GM12892 (cell line): ENCODE measurements at regions not wholly inside any gene's neighbourhood (a gene's known extent, or its start where the extent isn't known, plus 50 kb on each side); places are given as distances from the start of the nearest gene placed in this dataset.

Experiments
- POLR2A ChIP-seq: IDR thresholded peaks from 2 replicates; pipeline ENCODE4 v1.6.1; 2011; ENCODE audit warnings: low read depth, low read length, control low read depth
- POLR2AphosphoS5 ChIP-seq: IDR thresholded peaks from 2 replicates; pipeline ENCODE4 v1.6.1; 2011; ENCODE audit warnings: low read depth, low read length, control low read depth
- TAF1 ChIP-seq: IDR thresholded peaks from 2 replicates; pipeline ENCODE4 v1.6.1; 2011; ENCODE audit warnings: low read depth, mild to moderate bottlenecking, control low read depth, low read length, borderline replicate concordance

DNA sequence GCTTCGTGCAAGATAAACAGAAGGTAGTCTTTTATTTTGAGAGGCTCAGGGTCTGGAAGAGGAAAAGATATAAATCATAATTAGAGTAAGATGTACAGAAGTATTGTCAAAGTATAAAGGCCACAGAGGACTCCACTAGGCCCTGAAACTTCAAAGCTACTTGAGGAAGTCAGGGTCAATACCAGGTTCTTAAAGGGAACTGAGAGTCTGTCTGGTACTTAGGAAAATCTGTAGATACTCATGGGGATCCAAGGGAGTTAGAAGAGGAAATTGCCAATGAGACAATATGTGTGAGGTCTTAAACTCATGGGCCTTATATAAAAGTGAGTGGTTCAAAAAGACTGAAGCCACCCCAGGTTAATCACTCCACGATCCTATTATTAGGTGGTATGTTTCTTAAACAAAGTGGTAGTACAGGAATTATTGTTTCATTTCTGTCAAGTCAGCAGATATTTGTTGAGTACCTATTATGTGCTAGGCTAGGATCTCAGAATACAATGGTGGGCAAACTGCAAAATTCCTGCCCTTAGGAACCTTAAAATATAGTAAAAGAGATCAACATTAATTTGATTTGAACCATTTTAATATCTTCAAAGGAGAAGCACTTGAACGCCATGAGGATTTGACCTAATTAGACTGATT lies 314.6 kb downstream of the ADAMTS20 start:
- TF ChIP-seq POLR2A (no peak), POLR2AphosphoS5 (no peak), TAF1 (no peak)
